Activated CD4-positive, alpha-beta T cell treated with anti-CD3 and anti-CD28 coated beads, Interleukin-2, amount 50 U/mL, for 16 hours (primary cell): ENCODE measurements at regions not wholly inside any gene's neighbourhood (a gene's known extent, or its start where the extent isn't known, plus 50 kb on each side); places are given as distances from the start of the nearest gene placed in this dataset.

Experiments used
- DNase-seq: peaks from one replicate; pipeline ENCODE4 v3.0.0-alpha.2; 2020

GRCh38 chr2:122858075-122858702 is 1102.7 kb downstream of the TSN start:
- no peak for DNase-seq

- no peak for DNase-seq
Measured at GRCh38 chr2:122858813-122859212, 1103.4 kb downstream of the TSN start.

GRCh38 chr2:122859260-122859659 is 1103.8 kb downstream of the TSN start:
- no peak for DNase-seq

GRCh38 chr2:122863532-122863931 is 1108.1 kb downstream of the TSN start:
- DNase-seq = no peak

- DNase-seq = no peak
Measured at GRCh38 chr2:122864728-122865127, 1109.3 kb downstream of the TSN start.

- no peak for DNase-seq
Measured at GRCh38 chr2:122866095-122866494, 1110.6 kb downstream of the TSN start.

GRCh38 chr2:122867941-122868340 is 1112.5 kb downstream of the TSN start:
- no peak for DNase-seq

- no peak for DNase-seq
Measured at GRCh38 chr2:122868646-122869275, 1113.3 kb downstream of the TSN start.

- peak; percentile 0 for DNase-seq
Measured at GRCh38 chr2:122873951-122874350, 1118.5 kb downstream of the TSN start.

GRCh38 chr2:122875091-122875865 is 1119.8 kb downstream of the TSN start:
- no peak for DNase-seq

GRCh38 chr2:122883849-122884248 is 1128.4 kb downstream of the TSN start:
- no peak for DNase-seq

- no peak for DNase-seq
Measured at GRCh38 chr2:122884889-122885288, 1129.4 kb downstream of the TSN start.

GRCh38 chr2:122885436-122885835 is 1130.0 kb downstream of the TSN start:
- DNase-seq = no peak

GRCh38 chr2:122886479-122887145 is 1131.2 kb downstream of the TSN start:
- no peak for DNase-seq

- no peak for DNase-seq
Measured at GRCh38 chr2:122899614-122900013, 1125.5 kb upstream of the CNTNAP5 start.

- DNase-seq = no peak
Measured at GRCh38 chr2:122905431-122905830, 1119.7 kb upstream of the CNTNAP5 start.

GRCh38 chr2:122908159-122908558 is 1116.9 kb upstream of the CNTNAP5 start:
- no peak for DNase-seq

GRCh38 chr2:122927197-122927596 is 1097.9 kb upstream of the CNTNAP5 start:
- DNase-seq = no peak

- no peak for DNase-seq
Measured at GRCh38 chr2:122927710-122928557, 1097.2 kb upstream of the CNTNAP5 start.

GRCh38 chr2:122929347-122929746 is 1095.7 kb upstream of the CNTNAP5 start:
- no peak for DNase-seq

GRCh38 chr2:122935506-122935905 is 1089.6 kb upstream of the CNTNAP5 start:
- DNase-seq = no peak

- no peak for DNase-seq
Measured at GRCh38 chr2:122939796-122940195, 1085.3 kb upstream of the CNTNAP5 start.

GRCh38 chr2:122949523-122949922 is 1075.6 kb upstream of the CNTNAP5 start:
- no peak for DNase-seq
